Esophagus mucosa (tissue), 1 donor: ENCODE measurements at regions not wholly inside any gene's neighbourhood (a gene's known extent, or its start where the extent isn't known, plus 50 kb on each side); places are given as distances from the start of the nearest gene placed in this dataset.

Source experiments
- ATAC-seq: fragments of 200-7000 bp; cut with Tn5 transposase; one replicate; pipeline ENCODE4 v1.9.1; 2020
- donor health status: DM: yes; HTN: yes; CAD: no.

DNA sequence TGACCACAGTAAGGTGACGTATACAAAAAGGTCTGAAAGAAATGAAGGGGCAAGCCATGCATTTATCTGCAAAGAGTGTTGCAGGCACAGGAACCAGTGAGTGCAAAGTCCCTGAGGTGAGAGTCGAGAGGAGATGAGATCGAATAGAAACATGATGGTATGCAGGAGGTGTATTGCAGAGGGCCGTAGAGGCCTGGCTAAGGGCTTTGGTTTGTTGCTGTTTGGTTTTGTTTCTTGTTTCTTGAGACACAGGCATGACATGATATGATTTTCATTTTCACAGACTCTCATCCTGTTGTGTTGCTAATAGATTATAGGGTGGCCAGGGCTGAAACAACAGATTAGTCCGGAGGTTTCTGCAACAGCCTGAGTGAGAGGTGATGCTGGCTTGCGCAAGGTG lies 80.4 kb downstream of the HSPH1 start:
- no peak for ATAC-seq

DNA sequence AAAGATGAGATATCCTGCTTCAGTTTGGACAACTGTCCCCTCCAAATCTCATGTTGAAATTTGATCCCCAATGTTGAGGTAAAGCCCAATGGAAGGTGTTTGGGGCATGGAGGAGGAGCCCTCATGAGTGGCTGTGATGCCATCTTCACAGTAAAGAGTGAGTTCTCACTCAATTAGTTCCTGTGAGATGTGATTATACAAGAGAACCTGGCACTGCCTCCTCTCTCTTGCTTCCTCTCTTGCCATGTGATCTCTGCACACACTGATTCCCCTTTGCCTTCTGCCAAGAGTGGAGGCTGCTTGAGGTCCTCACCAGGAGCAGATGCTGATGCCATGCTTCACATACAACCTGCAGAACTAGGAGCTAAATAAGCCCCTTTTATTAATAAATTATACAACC lies 86.9 kb downstream of the HSPH1 start:
- no peak for ATAC-seq

DNA sequence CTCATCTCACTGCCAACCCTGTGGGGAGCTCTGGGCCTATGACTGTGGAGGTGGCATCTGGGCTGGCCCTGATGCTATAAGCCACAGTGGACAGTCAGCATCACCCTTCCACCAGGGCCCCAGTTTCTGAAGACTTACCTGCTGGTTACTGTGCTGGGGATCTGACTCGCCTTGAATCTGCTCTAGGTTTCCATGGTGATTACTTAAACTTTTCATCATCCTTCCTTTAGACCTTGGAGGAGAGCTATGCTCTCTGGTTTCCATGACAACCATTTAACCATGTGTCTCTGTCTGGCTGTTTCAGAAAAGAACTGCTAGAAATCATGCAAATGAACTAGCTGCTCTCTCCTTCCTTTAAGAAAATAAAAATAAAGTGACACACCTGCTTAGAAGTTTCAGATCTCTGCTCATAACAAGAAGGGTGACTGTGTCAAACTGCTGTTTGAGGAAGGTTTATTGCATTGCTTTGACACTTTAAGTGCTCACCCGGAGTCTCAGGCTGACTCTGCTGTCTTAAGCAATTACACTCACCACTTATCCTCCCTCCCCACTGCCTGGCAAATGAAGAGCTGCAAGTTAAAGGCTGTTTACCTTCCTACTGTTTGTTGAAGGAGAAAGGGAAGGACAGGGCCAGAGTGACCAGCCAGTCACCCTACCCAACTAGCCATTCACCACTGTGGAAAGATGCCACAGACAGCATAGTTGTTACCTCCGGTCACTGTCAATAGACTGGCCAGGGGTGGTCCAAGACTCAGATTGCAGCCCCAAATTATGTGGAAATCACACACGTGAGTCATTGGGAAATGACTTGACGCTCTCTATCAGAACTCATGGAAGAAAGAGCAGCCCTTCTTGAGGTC lies 87.6 kb downstream of the HSPH1 start:
- peak; percentile 62 for ATAC-seq

DNA sequence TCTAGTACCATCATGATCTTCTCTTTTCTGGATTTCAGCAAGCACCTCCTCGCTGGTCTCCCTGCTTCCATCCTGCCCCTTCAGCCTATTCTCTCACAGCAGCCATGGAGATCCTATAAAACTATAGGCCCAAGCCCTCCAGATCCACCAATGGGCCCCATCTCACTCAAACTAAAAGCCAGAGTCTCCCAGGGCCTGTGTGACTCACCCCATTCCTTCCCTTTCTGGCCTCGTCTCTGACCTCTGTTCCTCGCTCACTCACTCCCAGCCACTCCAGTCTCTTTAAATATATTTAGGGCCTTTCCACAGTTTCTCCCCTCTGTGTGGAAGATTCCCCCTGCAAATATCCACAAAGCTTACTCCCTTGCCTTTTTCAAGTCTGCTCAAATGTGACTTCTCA lies 89.7 kb downstream of the HSPH1 start:
- no peak for ATAC-seq

DNA sequence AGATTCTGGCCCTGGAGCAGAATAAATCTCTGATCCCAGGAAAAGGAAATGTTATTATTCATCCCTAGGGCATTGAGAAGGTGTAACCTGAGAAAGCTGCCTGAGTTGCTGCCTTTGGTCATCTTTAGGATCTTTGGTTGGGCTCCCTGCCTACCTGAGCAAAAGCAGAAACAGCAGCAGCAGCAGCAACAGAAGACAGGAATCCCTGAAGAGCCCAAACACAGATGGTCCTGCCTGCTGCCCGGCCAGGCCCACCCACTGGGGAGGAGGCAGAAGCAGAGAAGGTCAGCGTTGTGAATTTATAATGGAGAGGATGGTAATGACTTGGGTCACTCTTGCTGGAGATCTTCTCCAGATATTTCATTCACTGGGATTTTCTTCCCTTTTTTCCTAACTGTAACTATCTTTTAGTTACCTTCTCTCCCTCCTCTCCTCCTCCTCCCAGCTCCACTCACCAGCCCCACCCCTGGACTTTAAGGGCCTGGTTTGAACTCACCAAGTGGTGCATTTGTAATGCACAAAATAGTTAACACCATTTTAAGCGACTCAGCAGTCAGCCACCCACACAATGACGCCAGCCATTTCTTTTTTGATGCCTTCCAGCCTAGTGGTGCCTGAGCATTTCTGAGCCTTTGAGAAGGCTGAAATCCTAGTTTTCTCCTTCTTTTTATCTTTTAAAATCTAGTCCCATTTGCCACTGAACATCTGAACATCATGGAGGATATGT lies 91.7 kb downstream of the HSPH1 start:
- no peak for ATAC-seq

DNA sequence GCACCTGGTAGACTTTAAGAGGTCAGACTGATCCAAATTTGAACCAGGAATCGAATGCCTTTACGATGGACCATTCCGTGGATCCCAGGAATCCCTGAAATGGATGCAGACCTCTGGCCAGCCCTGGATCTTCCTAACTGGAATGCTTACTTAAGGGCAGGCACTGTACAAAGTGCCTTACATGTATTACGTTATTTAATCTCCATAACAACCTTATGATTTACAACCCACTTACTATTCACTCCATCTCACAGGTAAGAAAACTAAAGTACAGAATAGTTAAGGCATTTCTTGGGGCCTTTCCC lies 93.6 kb downstream of the HSPH1 start:
- no peak for ATAC-seq

DNA sequence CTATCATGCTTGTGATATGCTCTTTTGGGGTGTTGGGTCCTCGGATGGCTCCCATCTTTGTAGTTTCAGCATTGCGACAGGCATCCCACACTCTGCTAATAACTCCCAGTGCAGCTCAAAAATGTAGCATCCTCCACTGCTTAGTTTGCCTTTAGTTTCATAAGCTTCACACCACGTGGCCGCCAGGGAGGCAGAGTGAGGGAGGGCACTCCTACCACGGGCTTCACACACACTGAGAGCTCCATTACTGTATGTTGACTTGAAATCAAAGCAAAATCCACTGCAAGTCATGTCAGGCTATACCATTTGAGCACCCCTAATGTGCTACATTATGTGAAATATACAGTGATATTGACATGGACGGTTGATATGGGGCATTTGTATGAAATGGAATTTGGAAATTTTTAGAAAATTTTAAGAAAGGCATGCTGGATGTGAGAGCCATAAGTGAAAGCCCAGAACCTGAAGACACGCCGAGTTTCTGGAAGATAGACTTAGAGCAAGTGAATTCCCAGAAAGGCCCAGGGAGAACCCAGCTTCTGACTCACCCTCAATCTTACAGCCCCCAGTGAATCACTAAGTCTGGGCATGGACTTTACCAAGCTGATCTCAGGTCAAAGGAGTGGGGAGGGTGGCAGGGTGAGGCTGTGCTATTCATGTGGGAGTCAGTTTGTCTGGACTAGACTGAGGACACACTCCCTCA lies 94.1 kb downstream of the HSPH1 start:
- ATAC-seq: peak; percentile 88

DNA sequence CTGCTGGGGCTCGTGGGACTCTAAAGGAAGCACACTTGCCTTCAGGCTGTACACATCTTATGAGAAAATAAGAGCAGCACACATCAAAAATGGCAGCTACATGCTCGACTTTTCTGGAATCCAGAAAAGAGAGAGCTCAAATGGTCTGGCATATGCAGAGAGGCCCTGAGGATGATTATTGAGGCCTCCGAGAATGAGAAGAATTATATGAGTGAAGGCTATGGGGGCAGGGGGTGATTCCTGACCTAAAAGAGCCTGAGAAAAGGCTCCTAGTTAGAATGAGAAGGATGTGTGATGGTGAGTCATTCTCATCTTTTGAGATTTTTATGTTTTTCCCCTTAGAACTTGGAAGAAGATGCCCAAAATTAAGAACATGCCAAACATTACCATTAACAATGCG lies 97.1 kb downstream of the HSPH1 start:
- ATAC-seq: no peak

DNA sequence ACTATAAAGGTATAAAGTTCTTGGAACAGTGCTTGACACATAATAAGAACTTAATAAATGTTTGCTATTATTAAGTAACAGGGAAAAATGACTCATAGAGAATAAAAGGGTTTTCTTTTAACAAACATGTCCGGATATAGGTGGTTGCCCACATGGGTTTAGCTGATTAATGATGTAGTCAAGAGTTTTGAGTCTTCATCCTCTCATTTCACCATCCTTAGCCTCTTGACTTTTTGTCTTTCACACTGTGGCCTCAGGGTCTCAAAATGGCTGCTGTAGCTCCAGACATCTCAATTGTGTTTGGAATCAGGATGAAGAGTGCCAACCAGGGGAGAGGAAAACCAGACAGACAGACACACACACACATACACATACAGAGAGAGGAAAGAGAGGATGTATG lies 97.9 kb downstream of the HSPH1 start:
- ATAC-seq: no peak

DNA sequence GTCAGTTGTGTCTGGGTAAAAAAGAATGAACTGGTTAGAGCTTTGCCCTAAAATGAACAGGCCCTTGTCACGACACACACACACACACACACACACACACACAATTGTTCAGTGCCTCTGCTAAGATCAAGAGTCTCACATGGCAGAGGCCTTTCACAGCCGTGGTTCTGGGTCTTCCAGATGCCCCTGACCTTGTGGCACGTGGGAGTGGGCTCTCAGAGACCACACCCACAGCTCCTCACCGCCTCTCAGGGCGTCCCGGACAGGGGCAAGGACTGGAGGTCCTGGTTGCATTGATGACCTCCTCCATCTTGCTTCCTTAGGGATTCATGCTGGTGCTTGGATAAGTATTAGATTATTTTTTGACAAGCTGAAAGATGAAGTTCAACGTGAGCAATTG lies 101.0 kb downstream of the HSPH1 start:
- no peak for ATAC-seq

DNA sequence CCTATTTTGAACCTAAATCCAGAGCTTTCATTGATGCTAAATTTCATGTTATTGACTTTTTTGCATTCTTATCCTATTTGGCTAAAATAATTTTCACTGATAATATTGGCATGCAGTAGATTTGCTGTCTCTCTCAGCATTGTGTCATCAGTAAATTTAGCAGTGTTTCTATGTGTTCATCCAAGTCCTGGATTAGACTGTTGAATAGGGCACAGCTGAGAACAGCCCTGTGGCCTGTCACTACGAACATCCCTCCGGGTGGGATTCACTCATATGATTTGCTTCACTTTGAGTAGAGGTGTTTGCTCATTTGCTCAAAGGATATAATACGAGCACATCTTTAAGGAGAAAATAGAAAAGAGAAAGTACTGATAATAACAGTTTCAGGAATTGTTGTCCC lies 101.5 kb downstream of the HSPH1 start:
- ATAC-seq: no peak

DNA sequence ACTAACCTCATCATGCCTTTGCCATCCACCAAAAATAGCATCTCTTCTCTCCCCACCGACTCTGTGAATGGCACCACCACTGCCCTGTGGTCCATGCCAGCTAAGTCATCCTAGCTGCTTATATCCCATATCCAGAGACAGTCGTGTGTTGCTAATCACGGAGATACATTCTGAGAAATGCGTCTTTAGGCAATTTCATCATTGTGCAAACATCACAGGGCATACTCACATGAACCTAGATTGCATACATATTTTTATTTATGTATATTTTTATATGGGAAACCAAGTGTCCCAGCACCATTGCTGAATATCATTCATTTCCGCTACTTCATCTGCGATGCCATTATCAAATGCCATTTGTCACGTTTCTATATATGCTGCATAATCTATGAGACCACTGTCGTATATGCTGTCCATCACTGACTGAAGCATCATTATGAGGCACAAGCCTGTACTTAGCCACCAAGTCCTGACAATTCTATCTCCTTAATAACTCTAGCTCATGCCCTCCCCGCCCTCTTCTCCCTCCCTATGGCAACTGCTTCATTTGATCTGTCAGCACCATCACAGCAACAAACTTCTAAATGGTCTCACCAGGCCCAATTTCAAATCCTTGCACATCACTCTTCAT lies 104.2 kb downstream of the HSPH1 start:
- ATAC-seq: no peak

DNA sequence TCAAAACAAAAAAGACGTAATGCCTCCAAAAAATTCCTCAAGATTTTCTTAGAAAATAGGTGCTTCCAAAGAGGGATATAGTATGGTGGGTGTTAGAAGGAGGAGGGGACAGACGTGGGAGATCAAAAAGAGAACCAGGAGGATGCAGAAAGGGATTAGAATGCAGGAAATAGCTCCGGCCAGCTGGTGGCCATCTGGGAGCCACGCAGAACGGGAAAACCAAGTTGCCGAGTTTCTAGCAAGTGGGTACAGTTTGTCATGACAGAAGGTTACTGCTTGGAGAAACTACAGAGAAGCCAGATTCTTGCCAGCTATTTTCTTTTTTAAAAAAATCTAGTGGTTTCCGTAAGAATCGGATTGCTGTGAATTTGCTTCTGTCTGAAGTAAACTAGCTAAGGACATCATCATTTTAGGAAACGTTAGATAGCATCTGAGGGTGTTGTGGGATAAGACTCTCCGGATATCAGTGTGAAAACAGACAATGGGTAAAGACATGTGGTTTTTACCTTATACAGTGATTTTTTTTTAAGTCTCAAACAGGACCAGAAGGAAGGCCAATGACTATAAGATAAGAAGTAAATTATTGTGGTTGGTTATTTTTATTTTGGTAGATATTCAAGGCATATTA lies 104.9 kb downstream of the HSPH1 start:
- ATAC-seq: no peak

DNA sequence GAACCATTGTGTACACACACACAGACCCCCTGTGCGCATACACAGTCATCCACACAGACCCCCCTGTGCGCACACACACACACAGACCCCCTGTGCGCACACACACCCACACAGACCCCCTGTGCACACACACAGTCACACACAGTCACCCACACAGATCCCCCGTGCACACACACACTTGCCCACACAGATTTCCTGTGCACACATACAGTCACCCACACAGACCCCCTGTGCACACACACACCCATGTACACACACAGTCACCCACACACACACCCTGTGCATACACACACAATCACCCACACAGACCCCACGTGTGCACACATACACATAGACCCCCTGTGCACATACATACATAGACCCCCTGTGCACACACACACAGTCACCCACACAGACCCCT lies 106.1 kb downstream of the HSPH1 start:
- ATAC-seq: no peak

DNA sequence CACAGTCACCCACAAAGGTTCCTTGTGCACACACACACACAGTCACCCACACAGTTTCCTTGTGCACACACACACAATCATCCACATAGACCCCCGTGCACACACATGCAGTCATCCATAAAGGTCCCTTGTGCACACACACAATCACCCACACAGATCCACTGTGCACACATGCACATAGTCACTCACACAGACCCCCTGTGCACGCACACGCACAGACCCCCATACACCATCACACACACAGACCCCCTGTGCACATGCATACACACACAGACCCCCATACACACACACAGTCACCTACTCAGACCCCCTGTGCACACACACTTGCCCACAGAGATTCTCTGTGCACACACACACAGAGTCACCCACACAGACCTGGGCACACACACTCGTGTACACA lies 107.1 kb downstream of the HSPH1 start:
- ATAC-seq: no peak

DNA sequence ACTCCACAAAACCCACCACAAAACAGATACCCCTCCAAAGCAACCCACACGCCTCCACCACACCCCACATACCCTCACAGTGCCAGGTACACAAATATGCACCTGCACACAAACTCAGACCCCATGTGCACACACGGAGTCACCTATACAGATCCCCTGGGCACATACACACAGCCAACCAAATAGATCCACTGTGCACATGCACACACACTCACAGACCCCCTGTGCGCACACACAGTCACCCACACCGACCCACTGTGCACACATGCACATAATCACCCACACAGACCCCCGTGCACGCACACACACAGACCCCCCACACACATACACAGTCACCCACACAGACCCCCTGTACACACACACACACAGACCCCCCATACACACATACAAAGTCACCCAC lies 107.8 kb downstream of the HSPH1 start:
- no peak for ATAC-seq

DNA sequence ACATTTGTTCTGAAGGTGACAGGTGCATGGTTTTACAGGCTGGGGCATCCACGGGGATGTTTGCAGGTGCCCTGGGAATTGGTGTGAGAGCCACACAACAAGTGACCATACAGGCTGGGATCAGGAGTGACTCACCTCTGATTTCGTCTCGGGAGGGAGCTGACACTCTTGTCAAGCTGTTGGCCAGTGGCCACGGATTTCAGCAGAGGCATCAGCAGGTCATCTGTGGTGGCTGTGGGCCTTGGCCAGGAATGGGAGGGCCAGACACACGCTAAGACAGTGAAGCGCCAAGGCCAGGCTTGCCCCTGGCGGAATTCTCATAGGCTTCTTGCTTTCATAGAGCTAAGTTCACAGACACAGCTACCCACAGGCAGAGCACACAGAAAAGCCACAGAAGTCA lies 108.6 kb downstream of the HSPH1 start:
- peak; percentile 69 for ATAC-seq

DNA sequence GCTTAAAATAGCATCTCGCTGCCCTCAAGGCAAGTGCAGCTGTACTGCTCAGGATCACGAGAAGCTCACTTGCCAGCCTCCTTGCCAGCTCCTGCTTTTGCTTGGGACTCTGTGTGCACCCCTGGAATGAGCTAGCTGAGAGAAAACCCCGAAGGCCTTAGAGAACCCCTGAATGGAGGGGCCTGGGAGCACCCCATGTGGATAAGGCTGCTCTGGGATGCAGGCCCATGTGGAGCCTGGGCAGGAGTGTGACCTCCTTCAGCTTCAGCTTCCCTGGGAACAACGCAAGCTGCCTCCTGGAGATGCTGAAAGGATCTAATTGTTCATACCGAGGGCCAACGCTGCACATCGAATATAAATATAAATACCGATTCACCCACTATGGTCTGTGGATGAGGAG lies 109.2 kb downstream of the HSPH1 start:
- ATAC-seq: no peak

DNA sequence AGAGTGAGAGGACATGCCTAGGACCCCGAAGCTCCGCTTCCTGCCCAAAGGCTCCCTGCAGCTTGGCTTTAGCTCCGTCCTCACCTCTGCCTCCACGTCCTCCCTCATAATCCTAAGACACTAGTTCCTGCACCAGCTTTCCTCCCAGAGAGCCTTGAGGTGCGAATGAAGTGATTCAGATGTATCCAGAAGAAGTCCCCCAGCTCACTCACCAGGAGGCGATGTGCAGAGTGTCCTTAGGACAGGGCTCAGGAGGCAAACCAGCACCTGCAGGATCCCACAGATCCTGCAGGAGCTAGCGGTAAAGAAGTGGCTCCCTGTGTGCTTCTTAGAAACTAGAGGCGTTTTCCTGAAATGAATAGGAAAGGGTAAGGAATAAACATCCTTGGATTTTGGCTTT lies 109.7 kb downstream of the HSPH1 start:
- no peak for ATAC-seq

DNA sequence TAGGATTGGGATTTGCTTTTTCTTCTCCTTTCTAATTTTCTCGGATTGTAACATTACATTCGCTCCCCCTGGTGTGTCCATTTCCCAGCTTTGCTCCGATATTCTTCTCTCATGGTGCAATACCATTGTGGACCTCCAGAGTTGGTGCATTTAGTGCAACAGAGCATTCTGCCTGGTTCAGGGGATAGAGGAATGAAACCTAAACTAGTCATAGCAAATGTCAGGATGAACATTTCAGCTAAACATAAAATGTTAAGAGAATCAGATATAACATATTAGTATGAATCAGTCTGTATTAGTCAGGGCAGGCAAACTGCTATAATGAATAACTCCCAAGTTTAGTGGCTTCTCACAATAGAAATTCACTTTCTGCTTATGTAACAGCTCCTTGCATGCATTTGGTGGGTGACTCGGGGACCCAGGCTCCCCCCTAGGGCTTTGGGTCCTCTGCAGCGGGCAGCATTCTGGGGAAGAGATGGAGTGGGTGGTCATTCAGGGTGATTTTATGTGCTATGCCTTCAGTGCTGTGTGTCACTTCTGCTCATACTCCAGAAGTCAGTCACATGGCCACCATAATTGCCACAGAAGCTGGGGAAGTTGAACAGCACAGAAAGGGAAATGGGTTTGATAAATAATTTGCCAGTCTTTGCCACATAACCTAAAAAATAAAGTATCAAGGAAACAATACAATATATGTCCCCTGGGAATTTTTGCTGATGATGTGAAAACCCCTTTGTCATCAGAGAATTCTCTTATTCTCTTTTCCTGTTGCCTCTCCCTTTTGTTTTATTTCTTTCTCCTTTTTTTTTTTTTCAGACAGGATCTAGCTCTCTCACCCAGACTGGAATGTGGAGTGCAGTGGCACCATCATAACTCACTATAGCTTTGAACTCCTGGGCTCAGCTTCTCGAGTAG lies 111.0 kb downstream of the HSPH1 start:
- ATAC-seq: no peak

DNA sequence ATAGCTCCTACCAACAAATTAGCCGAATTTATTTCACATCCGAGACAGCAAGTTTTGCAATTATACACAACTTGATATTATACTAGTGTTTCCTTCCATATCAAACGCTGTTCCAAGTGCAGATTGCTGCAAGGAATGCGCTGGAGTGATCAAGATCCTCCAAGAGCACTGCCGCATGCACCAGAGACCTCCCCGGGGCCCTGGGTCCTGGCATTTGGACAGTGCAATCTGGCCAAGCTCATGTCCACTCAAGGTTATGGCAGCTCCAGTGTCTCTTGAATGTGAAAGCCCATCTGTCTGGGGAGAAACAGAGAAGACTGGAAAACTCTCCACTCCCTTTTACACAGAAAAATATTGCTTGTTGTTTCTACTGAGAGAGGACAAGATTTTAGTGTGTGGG lies 111.9 kb downstream of the HSPH1 start:
- no peak for ATAC-seq

DNA sequence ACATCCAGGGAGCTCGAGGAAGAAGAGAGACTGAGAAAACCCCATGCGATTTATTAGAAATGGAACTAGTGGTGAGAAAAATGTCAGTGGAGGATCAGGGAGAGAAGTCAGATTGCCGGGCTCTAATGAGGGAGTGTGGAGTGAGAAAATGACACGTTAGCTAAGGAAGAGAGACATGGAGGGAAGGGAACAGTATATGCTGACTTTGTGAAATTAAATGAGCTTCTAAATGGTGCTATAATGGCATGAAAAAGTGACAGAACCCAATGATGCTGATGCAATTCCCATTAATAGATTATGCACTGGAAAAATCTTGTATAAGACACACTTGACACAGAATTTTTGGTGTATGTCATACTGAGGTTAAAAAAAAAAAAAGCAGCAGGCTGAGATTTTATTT lies 112.6 kb downstream of the HSPH1 start:
- ATAC-seq: no peak
